ENCODE measurements at regions not wholly inside any gene's neighbourhood (a gene's known extent, or its start where the extent isn't known, plus 50 kb on each side); places are given as distances from the start of the nearest gene placed in this dataset.
"Not testable (repeated sequence)": the region's sequence is repeated elsewhere in the genome, so short reads cannot be mapped to it uniquely, and the experiment has no call there.

DNA sequence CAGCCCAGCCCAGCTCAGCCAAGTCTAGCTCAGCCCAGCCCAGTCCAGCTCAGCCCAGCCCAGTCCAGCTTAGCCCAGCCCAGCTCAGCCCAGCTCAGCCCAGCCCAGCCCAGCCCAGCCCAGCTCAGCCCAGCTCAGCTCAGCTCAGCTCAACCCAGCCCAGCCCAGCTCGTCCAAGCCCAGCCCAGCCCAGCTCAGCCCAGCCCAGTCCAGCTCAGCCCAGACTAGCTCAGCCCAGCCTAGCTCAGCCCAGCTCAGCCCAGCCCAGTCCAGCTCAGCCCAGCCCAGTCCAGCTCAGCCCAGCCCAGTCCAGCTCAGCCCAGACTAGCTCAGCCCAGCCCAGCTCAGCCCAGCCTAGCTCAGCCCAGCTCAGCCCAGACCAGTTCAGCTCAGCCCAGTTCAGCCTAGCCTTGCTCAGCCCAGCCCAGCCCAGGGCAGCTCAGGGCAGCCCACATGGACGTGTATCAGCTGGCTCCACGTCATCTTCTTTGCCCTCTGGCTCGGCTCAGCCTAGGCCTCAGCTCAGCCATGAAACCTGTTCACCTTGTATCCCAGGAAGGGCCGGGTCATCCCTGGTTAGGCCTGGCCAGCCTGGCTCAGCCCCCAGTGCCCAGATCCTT, 185.6 kb downstream of the TMEM121 start:
- DNase-seq, result no peak

DNA sequence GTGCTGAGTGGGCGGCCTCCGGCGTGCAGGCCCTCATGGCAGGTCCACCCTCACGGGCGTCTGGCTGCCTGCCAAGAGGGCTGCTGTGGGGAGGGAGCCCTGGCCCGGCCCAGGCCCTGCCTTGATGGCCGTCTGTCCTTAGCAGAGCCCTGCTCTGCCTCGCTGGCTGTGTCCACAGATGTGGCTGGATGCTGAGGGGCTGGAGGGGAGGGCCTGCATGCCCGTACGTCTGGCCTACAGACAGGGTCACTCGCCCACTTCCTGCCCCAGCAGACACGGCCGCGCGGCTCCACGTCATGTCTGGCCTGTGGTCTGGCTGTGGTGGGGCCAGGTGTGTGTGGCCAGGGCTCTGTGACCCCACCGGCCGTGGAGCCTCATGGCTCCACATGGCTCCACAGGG, 186.3 kb downstream of the TMEM121 start:
- DNase-seq, result not testable (repeated sequence)

DNA sequence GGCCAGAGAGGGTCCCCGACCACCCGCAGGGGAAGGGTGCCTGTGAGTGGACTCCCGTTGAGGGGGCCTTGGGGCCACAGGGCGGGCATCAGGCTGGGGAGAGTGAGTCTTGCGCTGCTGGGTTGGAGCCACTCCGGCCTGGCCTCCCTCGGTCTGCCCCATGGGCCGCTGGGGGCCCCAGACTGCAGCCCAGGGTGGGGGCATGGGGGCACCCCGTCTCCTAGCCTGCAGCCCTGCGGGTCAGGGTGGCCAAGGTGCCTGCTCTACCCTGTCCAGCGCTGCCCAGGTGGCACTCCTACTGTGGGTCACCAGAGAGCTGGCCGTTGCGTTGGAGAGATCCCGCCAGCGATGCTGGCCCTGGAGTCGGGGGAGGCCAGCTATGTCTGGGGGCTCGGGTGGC, 186.8 kb downstream of the TMEM121 start:
- DNase-seq, result not testable (repeated sequence)

DNA sequence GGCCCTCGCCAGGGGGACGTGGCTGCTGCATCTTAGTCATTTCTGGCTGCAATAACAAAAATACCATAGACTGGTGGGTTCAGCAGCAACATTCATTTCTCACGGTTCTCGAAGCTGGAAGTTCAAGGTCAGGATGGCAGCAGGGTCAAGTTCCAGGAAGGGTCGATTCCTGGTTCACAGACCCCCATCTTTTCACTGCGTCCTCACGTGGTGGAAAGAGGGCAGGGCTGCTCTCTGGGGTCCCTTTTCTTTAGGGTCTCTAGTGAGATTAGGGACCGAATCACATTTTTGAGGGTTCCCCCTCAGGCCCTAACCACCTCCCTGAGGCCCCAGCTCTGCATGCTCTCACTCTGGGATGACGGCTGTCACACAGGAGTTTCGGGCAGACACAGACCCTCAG, 187.5 kb downstream of the TMEM121 start:
- DNase-seq, result not testable (repeated sequence)

DNA sequence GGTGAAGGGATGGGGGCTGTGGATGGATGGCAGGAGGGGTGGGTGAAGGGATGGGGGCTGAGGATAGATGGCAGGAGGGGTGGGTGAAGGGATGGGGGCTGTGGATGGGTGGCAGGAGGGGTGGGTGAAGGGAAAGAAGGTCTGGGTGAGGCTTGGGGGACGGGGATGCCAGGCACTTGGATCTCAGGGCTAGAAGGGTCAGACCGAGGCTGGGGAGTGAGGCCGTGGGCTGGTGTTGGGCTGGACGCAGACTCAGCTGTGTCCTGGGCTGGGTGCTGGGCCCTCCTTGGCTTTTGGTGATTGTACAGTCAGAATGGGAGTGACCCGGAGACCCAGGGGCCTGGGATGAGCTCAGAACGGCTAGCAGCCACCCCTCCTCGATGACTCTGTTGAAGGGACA, 192.4 kb downstream of the TMEM121 start:
- not testable (repeated sequence) for DNase-seq

DNA sequence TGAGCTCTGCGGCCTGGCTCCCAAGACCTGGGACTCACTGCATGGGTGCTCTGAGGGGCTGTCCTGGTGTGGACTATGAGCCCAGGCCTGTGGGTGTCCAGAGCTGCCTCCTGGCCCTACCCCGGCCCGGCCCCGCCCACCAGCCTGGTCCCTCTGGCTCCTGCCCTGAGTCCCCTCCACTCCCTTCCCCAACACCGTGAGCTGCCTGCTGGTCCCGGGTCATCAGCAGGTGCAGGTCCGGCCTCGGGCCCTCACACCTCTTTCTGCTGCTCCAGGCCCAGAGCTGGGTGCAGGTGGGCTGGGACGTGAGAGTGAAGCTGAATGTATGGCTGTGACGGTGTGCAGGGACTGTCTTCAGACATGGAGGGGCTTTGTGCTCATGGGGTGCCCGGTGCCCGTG, 193.7 kb downstream of the TMEM121 start:
- not testable (repeated sequence) for DNase-seq

DNA sequence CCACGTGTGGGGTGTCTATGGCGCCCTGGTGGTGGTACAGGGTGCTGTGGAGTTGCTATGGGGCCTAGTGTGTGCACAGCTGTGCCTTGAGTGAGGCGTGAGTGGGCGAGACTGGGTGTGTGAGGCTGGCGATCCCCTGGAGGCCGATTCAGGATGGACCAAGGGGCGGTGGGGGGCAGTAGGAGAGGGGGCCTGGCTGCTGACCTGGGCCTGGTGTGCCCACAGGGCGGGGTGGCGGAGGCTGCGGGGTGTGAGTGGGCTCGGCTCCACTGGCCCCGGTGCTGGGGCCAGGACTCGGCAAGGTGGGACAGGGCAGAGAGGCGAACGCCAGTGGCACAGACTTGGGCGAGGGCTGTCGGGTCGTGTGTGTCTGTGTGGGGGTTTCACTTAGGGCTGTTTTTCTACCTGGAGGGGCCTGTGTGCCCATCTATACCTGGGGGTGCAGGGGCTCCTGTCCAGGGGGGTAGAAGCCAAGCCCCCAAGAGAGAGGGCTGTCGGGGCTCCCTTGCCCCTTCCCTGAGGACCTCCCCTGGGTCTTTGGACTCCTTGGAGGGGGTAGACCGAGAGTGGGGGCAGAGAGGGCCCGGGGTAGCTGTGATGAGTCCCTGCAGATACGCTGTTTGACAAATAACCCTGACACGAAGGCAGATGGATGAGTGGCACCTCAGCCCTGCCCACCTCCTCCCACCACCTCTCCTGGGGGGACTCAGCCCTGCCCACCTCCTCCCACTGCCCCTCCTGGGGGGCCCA, 194.6 kb downstream of the TMEM121 start:
- DNase-seq, result not testable (repeated sequence)

DNA sequence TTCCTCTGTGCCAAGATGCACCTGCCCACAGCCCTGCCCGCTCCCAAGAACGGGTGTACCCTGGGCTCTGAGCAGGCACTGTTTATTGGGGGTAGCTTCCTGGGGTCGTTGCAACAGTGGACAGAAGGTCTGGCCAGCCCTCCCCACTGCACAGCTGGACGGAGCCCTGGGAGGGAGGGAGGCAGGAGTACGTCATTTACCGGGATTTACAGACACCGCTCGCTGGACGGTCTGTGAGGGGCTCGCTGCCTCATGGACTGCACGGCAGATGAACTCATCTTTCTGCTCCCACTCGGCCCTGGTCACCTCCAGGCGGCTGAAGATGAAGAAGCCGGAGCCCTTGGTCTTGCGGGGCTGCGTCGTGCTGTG, 195.2 kb downstream of the TMEM121 start:
- not testable (repeated sequence) for DNase-seq

DNA sequence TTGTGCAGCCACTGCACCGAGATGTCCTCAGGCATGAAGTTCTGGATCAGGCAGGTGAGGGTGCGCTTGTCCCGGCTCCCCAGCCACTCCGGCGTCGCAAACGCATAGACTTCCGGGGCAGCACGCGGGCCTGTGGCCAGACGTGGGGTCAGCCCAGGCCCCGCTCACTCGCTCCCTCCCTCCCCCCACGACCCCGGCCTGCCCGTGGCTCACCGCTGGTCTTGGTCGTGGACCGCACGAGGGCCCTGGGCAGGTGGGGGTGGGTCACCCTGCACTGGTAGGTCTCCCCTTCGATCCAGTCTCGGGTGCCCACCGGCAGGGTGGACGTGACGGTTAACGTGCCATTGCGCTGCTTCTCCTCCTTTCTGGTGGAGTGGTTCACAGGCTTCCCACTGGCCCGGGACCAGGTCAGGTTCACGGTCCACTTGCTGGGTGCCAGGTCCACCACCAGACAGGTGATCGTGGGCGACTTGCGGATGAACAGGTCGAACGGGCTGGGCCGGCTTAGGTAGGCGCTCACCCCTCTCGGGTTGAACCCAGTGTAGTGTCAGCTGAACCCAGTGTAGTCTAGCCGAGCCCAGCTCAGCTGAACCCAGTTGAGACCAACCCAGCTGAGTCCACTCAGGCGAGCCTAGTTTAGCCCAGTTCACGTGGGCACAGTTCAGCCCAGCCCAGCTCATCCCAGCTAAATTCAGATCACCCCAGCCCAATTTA, 195.8 kb downstream of the TMEM121 start:
- DNase-seq, result not testable (repeated sequence)

DNA sequence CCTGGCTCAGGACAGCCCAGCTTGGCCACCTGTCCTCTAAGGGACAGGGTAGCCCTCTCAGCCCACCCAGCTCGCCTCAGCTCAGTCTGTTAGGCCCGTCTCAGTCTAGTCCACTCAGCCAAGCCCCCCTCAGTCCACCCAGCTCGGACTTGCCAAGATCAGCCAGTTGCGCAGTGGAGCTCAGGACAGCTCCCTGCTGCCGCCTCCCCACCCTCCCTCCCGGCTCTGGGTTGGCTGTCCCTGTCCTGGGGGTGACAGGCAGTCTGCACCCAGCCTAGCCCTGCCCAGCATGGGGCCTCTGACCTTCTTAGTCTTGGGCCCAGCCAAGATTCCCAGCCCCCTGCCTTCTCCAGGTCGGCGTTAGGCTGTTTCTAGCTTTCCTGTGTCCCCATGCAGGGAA, 196.9 kb downstream of the TMEM121 start:
- not testable (repeated sequence) for DNase-seq

DNA sequence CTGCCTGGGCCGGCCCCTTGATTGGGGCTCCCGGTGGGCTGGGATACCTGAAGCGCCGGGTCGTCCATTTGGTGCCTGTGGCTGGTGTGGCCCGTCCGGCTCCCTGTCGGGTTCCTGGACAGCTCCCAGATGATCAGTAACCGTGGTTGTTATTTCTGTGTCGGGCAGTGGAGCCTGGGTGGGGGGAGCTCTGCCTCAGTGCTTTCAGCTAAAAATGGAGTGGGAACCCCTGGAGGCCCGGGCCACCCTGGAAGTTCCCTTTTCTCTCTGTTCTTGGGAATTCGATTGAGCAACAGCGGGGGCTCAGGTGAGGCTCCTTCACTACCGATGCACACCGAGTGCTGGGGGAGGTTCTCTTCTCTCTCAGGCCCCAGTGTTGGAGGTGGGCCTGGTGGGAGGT, 197.4 kb downstream of the TMEM121 start:
- not testable (repeated sequence) for DNase-seq

DNA sequence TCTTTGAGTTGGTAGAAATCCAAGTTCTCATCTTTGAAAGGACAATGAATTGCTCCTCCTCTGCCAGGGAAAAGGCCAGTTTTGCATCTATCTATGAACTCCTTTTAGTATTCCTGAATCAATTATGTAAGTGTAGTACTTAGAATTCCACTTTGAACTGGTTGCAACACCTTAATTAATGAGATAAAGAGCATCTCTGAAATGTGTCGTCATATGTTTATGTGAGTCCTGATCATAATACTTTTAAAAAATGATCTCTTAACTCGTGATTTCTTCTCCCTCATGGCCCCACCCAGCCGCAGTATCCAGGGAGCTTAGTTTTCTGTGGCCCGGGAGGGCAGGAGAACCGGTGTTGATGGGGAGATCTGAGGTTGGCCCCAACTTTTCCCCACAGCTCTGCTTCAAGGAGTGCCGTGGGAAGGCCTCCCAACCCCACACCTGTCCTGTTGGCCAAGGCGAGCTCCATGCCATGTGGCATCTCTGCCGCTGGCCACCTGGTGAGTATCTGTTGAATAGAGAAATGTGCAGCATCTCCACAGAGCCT, 203.5 kb downstream of the TMEM121 start:
- DNase-seq, result not testable (repeated sequence)

DNA sequence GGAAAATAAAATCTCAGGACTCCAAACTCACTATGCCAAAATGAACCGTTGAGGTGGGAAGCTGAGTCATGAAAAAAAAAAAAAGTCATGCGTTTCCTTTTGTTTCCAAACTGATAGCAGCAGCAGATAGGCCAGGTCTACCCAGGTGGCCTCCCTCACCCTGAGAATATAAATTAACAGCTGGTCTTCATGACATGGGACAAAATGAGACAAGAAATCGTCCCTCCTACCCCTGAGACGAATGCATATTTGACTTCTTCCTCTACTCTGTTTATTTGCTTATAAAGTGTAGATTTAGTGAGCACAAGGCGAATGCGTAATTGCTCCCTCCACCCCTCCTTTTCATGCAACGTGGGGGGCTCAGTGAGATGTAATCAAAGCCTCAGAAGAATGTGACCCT, 204.3 kb downstream of the TMEM121 start:
- not testable (repeated sequence) for DNase-seq

DNA sequence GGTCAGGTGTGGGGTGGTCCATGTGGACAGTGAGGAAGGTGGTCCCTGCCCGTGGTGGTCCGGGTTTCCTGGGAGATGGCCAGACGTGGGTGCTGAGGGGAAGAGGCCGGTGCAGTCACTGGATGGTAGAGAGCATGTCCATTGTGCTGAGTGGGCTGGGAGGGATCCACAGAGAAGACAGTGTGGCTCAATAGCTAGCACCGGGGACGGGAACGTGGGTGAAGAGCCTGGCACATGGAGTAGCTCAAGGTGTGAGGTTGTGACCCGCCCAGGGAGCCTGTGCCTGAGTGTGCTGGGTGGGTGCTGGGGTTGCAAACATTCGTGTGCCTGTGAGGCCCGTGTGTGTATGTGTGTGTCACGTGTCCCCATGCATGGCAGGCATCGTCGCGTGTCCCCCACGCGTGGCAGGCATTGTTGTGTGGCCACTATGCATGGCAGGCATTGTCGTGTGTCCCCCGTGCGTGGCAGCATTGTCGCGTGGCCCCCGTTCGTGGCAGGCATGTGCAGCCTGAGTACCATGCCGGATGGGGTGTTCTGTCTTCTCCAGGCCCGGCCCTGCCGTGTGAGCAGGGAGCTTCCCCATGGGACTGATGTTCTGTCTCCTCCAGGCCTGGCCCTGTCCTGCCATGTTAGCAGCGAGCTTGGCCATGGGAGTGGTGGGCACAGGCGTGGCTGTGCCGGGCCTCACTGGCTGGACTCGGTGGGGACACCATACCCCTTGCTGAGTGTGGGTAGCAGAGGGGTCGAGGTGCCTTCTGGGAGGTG, 205.0 kb downstream of the TMEM121 start:
- DNase-seq, result not testable (repeated sequence)

DNA sequence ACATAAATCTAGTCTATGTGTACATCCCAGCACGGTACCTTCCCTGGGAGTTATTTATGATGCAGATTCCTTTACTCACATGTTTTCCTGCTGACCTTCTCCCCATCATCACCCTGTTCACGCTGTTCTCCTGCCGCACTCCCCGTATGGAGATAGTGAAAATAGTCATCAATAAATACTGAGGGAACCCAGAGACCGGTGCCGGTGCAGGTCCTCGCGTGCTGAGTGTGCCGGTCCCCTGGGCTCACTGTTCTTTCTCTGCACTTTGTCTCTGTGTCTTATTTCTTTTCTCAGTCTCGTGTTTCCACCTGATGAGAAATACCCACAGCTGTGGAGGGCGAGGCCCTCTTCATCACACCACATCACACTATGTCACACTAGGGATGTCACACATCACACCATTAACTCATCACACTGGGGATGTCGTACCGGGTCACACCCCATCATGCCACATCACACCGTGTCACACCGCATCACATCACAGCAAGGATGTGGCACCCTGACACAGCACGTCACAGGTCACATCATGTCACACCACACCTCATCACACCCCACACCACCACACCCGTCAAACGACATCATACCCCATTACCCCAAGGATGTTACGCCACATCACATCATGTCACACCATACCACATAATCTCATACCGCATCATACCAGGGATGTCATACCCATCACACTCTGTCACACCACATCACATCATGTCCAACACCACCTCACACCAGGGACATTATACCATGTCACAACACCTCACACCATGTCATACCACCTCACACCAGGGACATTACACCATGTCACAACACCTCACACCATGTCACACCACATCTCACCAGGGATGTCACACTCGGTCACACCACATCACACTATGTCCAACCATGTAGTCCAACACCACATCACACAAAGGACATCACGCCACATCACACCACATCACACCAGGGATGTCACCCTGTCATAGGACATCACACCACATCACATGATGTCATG, 207.0 kb downstream of the TMEM121 start:
- no peak for DNase-seq

DNA sequence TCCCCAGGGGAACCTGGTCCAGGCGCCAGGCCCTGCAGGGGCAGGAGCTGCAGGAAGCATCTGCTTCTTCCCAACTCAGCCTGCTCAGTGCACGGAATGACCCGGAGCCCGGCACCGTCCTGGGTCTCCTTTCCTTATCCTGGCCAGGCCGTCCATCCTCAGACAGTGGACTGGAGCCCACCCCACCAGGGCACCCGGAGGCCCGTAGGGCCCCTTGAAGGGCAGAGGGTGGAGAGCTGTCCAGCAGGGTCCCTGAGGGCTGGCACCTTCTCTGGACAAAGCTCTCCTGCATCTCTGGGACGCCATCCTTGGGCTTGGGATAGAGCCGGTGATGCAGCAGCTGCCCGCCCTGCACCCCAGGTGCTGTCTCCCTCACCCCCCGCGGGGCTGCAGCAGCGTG, 207.9 kb downstream of the TMEM121 start:
- not testable (repeated sequence) for DNase-seq

DNA sequence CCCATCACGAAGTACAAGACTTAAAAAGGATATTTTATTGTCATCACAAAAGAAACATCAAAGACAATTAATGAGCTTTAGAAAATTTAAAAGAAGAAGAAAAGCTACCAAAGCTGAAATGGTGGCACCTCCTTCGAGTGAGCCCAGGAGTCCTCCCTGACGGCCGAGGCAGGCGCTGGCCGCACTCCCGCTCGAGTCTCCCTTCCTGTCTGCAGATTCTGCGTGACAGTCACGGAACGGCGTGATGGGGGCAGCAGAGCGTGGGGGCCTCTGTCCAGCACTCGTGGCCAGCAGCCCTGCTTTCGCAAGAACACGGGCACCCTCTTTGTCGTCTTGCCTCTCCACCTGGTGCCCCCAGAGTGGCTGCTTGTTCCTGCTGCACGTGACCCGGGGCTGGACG, 209.9 kb downstream of the TMEM121 start:
- DNase-seq, result not testable (repeated sequence)

DNA sequence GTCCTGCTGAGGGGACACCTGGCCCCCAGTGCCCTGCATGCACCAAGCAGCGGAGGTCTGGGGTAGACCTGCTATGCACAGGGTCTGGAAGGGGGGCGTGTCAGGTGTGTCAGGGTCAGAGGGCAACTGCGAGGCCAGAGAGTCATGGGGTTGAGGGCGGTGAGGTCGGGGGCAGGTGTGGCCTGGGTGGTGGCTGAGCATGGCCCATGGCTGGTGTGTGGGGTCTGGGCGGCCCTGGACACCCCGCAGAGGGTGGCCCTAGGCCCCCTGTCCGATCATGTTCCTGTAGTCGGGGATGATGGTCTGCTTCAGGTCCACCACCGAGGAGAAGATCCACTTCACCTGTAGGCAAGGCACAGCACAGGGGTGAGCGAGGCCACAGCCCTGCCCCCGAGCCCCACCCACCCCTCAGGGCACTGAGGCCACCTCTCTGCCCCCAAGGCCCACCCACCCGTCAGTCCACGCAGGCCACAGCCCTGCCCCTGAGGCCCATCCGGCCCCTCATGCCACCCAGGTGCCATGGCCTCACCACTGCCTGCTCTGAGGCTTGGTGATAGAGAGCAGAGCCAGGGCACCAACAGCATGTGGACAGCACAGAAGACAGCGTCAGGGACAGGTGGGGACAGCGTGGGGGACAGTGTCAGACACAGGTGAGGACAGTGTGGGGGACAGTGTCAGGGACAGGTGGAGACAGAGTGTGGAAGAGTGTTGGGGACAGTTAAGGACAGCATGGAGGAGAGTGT, 211.3 kb downstream of the TMEM121 start:
- DNase-seq, result no peak

DNA sequence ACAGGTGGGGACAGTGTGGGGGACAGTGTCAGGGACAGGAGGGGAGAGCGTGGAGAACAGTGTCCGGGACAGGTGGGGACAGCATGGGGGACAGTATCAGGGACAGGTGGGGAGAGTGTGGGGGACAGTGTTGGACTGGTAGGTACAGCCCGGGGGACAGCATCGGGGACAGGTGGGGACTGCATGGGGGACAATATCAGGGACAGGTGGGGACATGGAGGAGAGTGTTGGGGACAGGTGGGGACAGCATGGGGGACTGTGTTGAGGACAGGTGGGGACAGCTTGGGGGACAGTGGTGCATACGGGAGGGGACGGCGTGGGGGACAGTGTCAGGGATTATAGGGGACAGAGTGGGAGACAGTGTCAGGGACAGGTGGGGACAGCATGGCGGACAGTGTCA, 212.3 kb downstream of the TMEM121 start:
- DNase-seq, result no peak

DNA sequence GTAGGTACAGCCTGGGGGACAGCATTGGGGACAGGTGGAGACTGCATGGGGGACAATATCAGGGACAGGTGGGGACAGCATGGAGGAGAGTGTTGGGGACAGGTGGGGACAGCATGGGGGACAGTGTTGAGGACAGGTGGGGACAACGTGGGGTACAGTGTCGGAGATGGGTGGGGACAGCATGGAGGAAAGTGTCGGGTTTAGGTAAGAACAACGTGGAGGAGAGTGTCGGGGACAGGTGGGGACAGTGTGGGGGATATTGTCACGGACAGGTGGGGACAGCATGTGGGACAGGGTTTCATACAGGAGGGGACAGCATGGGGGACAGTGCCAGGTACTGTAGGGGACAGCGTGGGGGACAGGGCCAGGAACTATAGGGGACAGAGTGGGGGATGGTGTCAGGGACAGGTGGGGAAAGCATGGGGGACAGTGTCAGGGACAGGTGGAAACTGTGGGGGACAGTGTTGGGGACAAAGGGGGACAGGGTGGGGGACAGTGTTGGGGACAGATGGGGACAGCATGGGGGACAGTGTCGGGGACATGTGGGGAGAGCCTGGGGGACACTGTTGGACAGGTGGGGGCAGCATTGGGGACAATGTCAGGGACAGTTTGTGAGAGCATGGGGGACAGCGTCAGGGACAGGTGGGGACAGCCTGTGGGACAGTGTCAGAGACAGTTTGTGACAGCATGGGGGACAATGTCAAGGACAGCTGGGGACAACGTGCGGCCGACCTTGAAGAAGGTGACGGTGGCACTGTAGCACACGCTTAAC, 213.1 kb downstream of the TMEM121 start:
- no peak for DNase-seq
